ENCODE measurements at regions not wholly inside any gene's neighbourhood (a gene's known extent, or its start where the extent isn't known, plus 50 kb on each side); places are given as distances from the start of the nearest gene placed in this dataset.

- no TSS peak for BruUV-seq (replicated peaks)
- Histone ChIP-seq H2AFZ (ENCODE audit: low read length) (no peak overlapping the region), H3K4me3 (ENCODE audit: low read depth, low read length, poor library complexity, severe bottlenecking) (no peak overlapping the region), H3K27ac (ENCODE audit: low read depth, low read length, poor library complexity, severe bottlenecking) (no peak overlapping the region), H3K4me2 (ENCODE audit: low read length) (no peak overlapping the region), H3K4me1 (ENCODE audit: insufficient read depth, low read length, poor library complexity, severe bottlenecking) (no peaks in the 10 kb centered on the region), H3K9me2 (ENCODE audit: insufficient read depth, low read length) (no peaks in the 10 kb centered on the region), H4K20me1 (ENCODE audit: insufficient read depth, low read length) (no peaks in the 10 kb centered on the region), H3K9me3 (ENCODE audit: low read length) (no peaks in the 10 kb centered on the region), H3K79me2 (ENCODE audit: insufficient read depth, low read depth, low read length) (no peaks in the 10 kb centered on the region), H3K36me3 (ENCODE audit: insufficient read depth, low read length) (no peaks in the 10 kb centered on the region)
- CTCF ChIA-PET (ENCODE audit: unreplicated experiment) = no interaction called here
- intact Hi-C loops (cut with micrococcal nuclease; ENCODE audit: unreplicated experiment) = no loop called here
- TF ChIP-seq EZH2phosphoT487 (IDR thresholded peaks at IDR 0.05; ENCODE audit: borderline replicate concordance, low read depth, low read length) (no peak), CTCF (conservative IDR thresholded peaks at IDR 0.05; ENCODE audit: low read length) (no peak)
- POLR2A ChIA-PET = no interaction called here
- no peak for DNase-seq (ENCODE audit: low spot score)
Measured at GRCh38 chr12:66044731-66045130, 85.8 kb downstream of the LLPH start.

- no TSS peak for BruUV-seq (replicated peaks)
- Histone ChIP-seq H3K4me1 (ENCODE audit: insufficient read depth, low read length, poor library complexity, severe bottlenecking) (no peaks in the 10 kb centered on the region), H2AFZ (ENCODE audit: low read length) (no peak overlapping the region), H4K20me1 (ENCODE audit: insufficient read depth, low read length) (no peaks in the 10 kb centered on the region), H3K27ac (ENCODE audit: low read depth, low read length, poor library complexity, severe bottlenecking) (no peak overlapping the region), H3K79me2 (ENCODE audit: insufficient read depth, low read depth, low read length) (no peaks in the 10 kb centered on the region), H3K4me3 (ENCODE audit: low read depth, low read length, poor library complexity, severe bottlenecking) (no peak overlapping the region), H3K9me3 (ENCODE audit: low read length) (no peaks in the 10 kb centered on the region), H3K36me3 (ENCODE audit: insufficient read depth, low read length) (no peaks in the 10 kb centered on the region), H3K9me2 (ENCODE audit: insufficient read depth, low read length) (no peaks in the 10 kb centered on the region), H3K4me2 (ENCODE audit: low read length) (no peak overlapping the region)
- no peak for TF ChIP-seq EZH2phosphoT487 (IDR thresholded peaks at IDR 0.05; ENCODE audit: borderline replicate concordance, low read depth, low read length)
- no peak for TF ChIP-seq CTCF (conservative IDR thresholded peaks at IDR 0.05; ENCODE audit: low read length)
- intact Hi-C loops (cut with micrococcal nuclease; ENCODE audit: unreplicated experiment) = no loop called here
- ChIA-PET CTCF (ENCODE audit: unreplicated experiment) (no interaction called here), POLR2A (no interaction called here)
- DNase-seq (ENCODE audit: low spot score) = no peak
Measured at GRCh38 chr12:66043035-66043434, 87.5 kb downstream of the LLPH start.

- H2AFZ ChIP-seq (ENCODE audit: low read length) = no peak overlapping the region
- BruUV-seq (replicated peaks) = no TSS peak
- H3K9me3 ChIP-seq (ENCODE audit: low read length) = no peaks in the 10 kb centered on the region
- TF ChIP-seq CTCF (conservative IDR thresholded peaks at IDR 0.05; ENCODE audit: low read length) = no peak
- no peak for TF ChIP-seq EZH2phosphoT487 (IDR thresholded peaks at IDR 0.05; ENCODE audit: borderline replicate concordance, low read depth, low read length)
- no peak overlapping the region for H3K4me2 ChIP-seq (ENCODE audit: low read length)
- CTCF ChIA-PET (ENCODE audit: unreplicated experiment) = no interaction called here
- H3K27ac ChIP-seq (ENCODE audit: low read depth, low read length, poor library complexity, severe bottlenecking) = no peak overlapping the region
- H3K9me2 ChIP-seq (ENCODE audit: insufficient read depth, low read length) = no peaks in the 10 kb centered on the region
- H3K36me3 ChIP-seq (ENCODE audit: insufficient read depth, low read length) = no peaks in the 10 kb centered on the region
- H4K20me1 ChIP-seq (ENCODE audit: insufficient read depth, low read length) = no peaks in the 10 kb centered on the region
- intact Hi-C loops (cut with micrococcal nuclease; ENCODE audit: unreplicated experiment) = no loop called here
- POLR2A ChIA-PET = no interaction called here
- no peak for DNase-seq (ENCODE audit: low spot score)
- H3K79me2 ChIP-seq (ENCODE audit: insufficient read depth, low read depth, low read length) = no peaks in the 10 kb centered on the region
- H3K4me3 ChIP-seq (ENCODE audit: low read depth, low read length, poor library complexity, severe bottlenecking) = no peak overlapping the region
- H3K4me1 ChIP-seq (ENCODE audit: insufficient read depth, low read length, poor library complexity, severe bottlenecking) = no peaks in the 10 kb centered on the region
Measured at GRCh38 chr12:66041651-66042363, 88.7 kb downstream of the LLPH start.
